Astrocyte (in vitro differentiated cells and primary cell): ENCODE measurements at regions not wholly inside any gene's neighbourhood (a gene's known extent, or its start where the extent isn't known, plus 50 kb on each side); places are given as distances from the start of the nearest gene placed in this dataset.

Experiments used
- DNase-seq: peaks from one replicate; pipeline ENCODE4 v3.0.0-alpha.2; 2010; ENCODE audit warnings: low read depth
- FAIRE-seq: peaks from 2 replicates; lab custom pipeline; 2011; peaks lifted over from hg19 to GRCh38; lab: Jason Lieb, UNC
- H2AFZ ChIP-seq: 2 replicates; pipeline ENCODE4 v1.6.0; 2012; ENCODE audit warnings: low read depth, low read length, inconsistent platforms
- H3K27ac ChIP-seq: 2 replicates; pipeline ENCODE4 v1.5.1; 2011; ENCODE audit warnings: low read depth, low read length, inconsistent platforms
- H3K27me3 ChIP-seq: 2 replicates; pipeline ENCODE4 v1.6.0; 2011; ENCODE audit warnings: low read length, inconsistent platforms; ENCODE audit not compliant: insufficient read depth
- H3K36me3 ChIP-seq: 2 replicates; pipeline ENCODE4 v1.5.1; 2011; ENCODE audit warnings: low read length, inconsistent platforms; ENCODE audit not compliant: insufficient read depth
- H3K4me1 ChIP-seq: 2 replicates; pipeline ENCODE4 v1.5.1; 2011; ENCODE audit warnings: low read length, inconsistent platforms; ENCODE audit not compliant: insufficient read depth
- H3K4me2 ChIP-seq: 2 replicates; pipeline ENCODE4 v1.6.0; 2012; ENCODE audit warnings: low read length, inconsistent platforms
- H3K4me3 ChIP-seq: 2 replicates; pipeline ENCODE4 v1.5.1; 2011; ENCODE audit warnings: low read depth, mild to moderate bottlenecking, low read length, inconsistent platforms; ENCODE audit not compliant: insufficient read depth
- H3K79me2 ChIP-seq: 2 replicates; pipeline ENCODE4 v1.6.0; 2012; ENCODE audit warnings: mild to moderate bottlenecking, low read length, inconsistent platforms; ENCODE audit not compliant: insufficient read depth
- H3K9ac ChIP-seq: 2 replicates; pipeline ENCODE4 v1.6.0; 2012; ENCODE audit warnings: mild to moderate bottlenecking, low read length, inconsistent platforms
- H3K9me3 ChIP-seq: 2 replicates; pipeline ENCODE4 v1.5.1; 2012; ENCODE audit warnings: low read depth, mild to moderate bottlenecking, low read length, inconsistent platforms; ENCODE audit not compliant: insufficient read depth
- H4K20me1 ChIP-seq: 2 replicates; pipeline ENCODE4 v1.6.0; 2012; ENCODE audit warnings: low read length, inconsistent platforms; ENCODE audit not compliant: insufficient read depth
- H3K27ac Mint-ChIP-seq: one replicate; pipeline ENCODE4 v1.8.0; 2021; ENCODE audit warnings: mild to moderate bottlenecking, mixed read lengths; ENCODE audit not compliant: unreplicated experiment
- H3K27me3 Mint-ChIP-seq: one replicate; pipeline ENCODE4 v1.8.0; 2021; ENCODE audit warnings: low read depth, mixed read lengths; ENCODE audit not compliant: unreplicated experiment
- H3K36me3 Mint-ChIP-seq: one replicate; pipeline ENCODE4 v1.8.0; 2021; ENCODE audit warnings: low read depth, mixed read lengths; ENCODE audit not compliant: unreplicated experiment
- H3K4me1 Mint-ChIP-seq: one replicate; pipeline ENCODE4 v1.8.0; 2021; ENCODE audit warnings: low read depth, mixed read lengths; ENCODE audit not compliant: unreplicated experiment
- H3K4me3 Mint-ChIP-seq: one replicate; pipeline ENCODE4 v1.8.0; 2021; ENCODE audit warnings: mild to moderate bottlenecking, moderate library complexity, mixed read lengths; ENCODE audit not compliant: unreplicated experiment
- H3K9me3 Mint-ChIP-seq: one replicate; pipeline ENCODE4 v1.8.0; 2021; ENCODE audit warnings: mild to moderate bottlenecking, mixed read lengths; ENCODE audit not compliant: unreplicated experiment
- EZH2 ChIP-seq: IDR thresholded peaks from 2 replicates; pipeline ENCODE4 v1.6.1; 2012; ENCODE audit warnings: mild to moderate bottlenecking, low read length, inconsistent platforms; ENCODE audit not compliant: insufficient read depth
- TF ChIP-seq, protein P1 (sequence below): IDR thresholded peaks from 2 replicates; pipeline ENCODE4 v1.5.1; 2011; ENCODE audit warnings: low read depth, mild to moderate bottlenecking, inconsistent platforms, low read length, moderate library complexity; ENCODE audit not compliant: insufficient read depth

DNA sequence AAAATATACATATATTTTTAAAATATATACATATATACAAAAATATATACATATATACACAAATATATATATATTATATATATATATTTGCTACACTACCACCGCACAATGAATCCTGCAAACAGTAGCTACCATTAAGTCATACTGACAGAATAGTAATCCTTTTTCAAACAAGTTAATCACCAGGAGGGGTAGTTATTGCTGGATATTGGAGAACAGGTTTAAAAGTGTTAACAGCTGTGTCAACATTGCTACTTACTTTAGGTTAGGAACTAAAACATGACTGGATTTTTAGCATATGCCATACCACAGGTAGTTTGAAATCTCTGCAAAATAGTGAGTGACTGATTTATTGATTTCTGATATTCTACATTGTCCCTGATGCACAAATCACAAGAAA is 529.1 kb upstream of the CDH7 start:
- no peaks in the 10 kb centered on the region for H3K4me1 ChIP-seq
- no peaks in the 10 kb centered on the region for H3K36me3 Mint-ChIP-seq
- no peak overlapping the region for H3K4me3 Mint-ChIP-seq
- H3K9ac ChIP-seq, result no peak overlapping the region
- no peak overlapping the region for H2AFZ ChIP-seq
- no peak overlapping the region for H3K27ac ChIP-seq
- DNase-seq (no peak), FAIRE-seq (no peak)
- no peaks in the 10 kb centered on the region for H3K27me3 ChIP-seq
- no peak for TF ChIP-seq EZH2
- TF ChIP-seq, protein P1, sequence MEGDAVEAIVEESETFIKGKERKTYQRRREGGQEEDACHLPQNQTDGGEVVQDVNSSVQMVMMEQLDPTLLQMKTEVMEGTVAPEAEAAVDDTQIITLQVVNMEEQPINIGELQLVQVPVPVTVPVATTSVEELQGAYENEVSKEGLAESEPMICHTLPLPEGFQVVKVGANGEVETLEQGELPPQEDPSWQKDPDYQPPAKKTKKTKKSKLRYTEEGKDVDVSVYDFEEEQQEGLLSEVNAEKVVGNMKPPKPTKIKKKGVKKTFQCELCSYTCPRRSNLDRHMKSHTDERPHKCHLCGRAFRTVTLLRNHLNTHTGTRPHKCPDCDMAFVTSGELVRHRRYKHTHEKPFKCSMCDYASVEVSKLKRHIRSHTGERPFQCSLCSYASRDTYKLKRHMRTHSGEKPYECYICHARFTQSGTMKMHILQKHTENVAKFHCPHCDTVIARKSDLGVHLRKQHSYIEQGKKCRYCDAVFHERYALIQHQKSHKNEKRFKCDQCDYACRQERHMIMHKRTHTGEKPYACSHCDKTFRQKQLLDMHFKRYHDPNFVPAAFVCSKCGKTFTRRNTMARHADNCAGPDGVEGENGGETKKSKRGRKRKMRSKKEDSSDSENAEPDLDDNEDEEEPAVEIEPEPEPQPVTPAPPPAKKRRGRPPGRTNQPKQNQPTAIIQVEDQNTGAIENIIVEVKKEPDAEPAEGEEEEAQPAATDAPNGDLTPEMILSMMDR, result no peak
- no peak overlapping the region for H3K4me2 ChIP-seq
- no peaks in the 10 kb centered on the region for H3K36me3 ChIP-seq
- no peaks in the 10 kb centered on the region for H3K79me2 ChIP-seq
- no peaks in the 10 kb centered on the region for H3K27me3 Mint-ChIP-seq
- H3K4me3 ChIP-seq, result no peak overlapping the region
- H3K9me3 Mint-ChIP-seq, result no peaks in the 10 kb centered on the region
- H3K4me1 Mint-ChIP-seq, result no peaks in the 10 kb centered on the region
- no peaks in the 10 kb centered on the region for H4K20me1 ChIP-seq
- no peaks in the 10 kb centered on the region for H3K9me3 ChIP-seq
- no peak overlapping the region for H3K27ac Mint-ChIP-seq

DNA sequence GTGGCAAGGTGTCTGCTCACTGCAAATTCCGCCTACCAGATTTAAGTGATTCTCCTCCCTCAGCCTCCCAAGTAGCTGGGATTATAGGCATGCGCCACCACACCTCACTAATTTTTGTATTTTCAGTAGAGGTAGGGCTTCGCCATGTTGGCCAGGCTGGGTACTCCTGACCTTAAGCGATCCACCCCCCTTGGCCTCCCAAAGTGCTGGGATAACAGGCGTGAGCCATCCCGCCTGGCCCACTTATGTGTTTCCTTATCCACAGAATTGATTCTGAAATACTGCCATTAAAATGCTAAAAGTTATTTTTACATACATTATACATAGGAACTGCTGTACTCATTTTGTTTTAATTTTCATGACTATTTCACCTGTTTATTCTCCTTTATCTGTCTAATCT is 529.7 kb upstream of the CDH7 start:
- H3K9me3 ChIP-seq, result no peaks in the 10 kb centered on the region
- no peaks in the 10 kb centered on the region for H3K79me2 ChIP-seq
- no peaks in the 10 kb centered on the region for H3K27me3 ChIP-seq
- H3K27me3 Mint-ChIP-seq, result no peaks in the 10 kb centered on the region
- FAIRE-seq (no peak), DNase-seq (no peak)
- H3K27ac Mint-ChIP-seq, result no peak overlapping the region
- no peak overlapping the region for H3K4me3 Mint-ChIP-seq
- H3K4me2 ChIP-seq, result no peak overlapping the region
- no peak overlapping the region for H3K4me3 ChIP-seq
- no peaks in the 10 kb centered on the region for H3K9me3 Mint-ChIP-seq
- H3K36me3 Mint-ChIP-seq, result no peaks in the 10 kb centered on the region
- H4K20me1 ChIP-seq, result no peaks in the 10 kb centered on the region
- no peak overlapping the region for H3K9ac ChIP-seq
- H3K27ac ChIP-seq, result no peak overlapping the region
- no peaks in the 10 kb centered on the region for H3K4me1 ChIP-seq
- H3K36me3 ChIP-seq, result no peaks in the 10 kb centered on the region
- no peak for TF ChIP-seq EZH2
- TF ChIP-seq, protein P1, result no peak
- H2AFZ ChIP-seq, result no peak overlapping the region
- no peaks in the 10 kb centered on the region for H3K4me1 Mint-ChIP-seq

DNA sequence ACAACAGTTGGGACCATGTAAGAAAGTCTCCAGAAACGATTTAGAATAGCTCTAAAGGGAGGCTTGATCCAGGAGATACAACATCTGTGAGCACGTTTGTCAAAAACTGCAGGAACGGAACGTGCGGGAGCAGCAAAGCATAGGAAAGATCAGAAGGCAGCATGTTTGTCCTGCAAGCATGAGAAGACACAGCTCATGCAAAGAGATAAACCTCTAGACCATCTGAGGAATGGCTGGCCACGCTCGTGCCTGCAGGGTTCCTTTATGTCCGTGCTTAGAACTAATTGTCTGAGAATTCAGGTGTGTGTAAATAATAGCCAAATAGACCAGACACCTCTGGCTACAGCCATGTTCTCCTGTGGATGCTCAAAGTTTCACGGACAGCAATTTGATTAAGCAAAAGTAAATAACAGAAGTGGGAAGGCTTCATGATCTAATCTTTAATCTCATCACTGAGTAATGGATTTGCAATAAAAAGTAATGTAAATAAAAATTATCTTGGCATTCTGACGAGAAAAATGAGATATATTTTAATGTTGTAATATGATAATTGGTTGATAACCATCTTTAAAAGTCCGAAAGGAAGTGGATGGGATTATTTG is 534.8 kb upstream of the CDH7 start:
- DNase-seq (no peak), FAIRE-seq (no peak)
- H3K36me3 ChIP-seq, result no peaks in the 10 kb centered on the region
- no peak overlapping the region for H3K27ac ChIP-seq
- Mint-ChIP-seq H3K4me1 (no peaks in the 10 kb centered on the region), H3K9me3 (no peaks in the 10 kb centered on the region), H3K27ac (no peak overlapping the region), H3K36me3 (no peaks in the 10 kb centered on the region), H3K4me3 (no peak overlapping the region), H3K27me3 (no peaks in the 10 kb centered on the region)
- no peak overlapping the region for H3K9ac ChIP-seq
- H3K4me2 ChIP-seq, result no peak overlapping the region
- no peak for TF ChIP-seq EZH2
- TF ChIP-seq, protein P1, result no peak
- H3K79me2 ChIP-seq, result no peaks in the 10 kb centered on the region
- H4K20me1 ChIP-seq, result no peaks in the 10 kb centered on the region
- H3K4me3 ChIP-seq, result no peak overlapping the region
- no peak overlapping the region for H2AFZ ChIP-seq
- H3K4me1 ChIP-seq, result no peaks in the 10 kb centered on the region
- no peaks in the 10 kb centered on the region for H3K27me3 ChIP-seq
- no peaks in the 10 kb centered on the region for H3K9me3 ChIP-seq
